Fibroblast of pulmonary artery (primary cell): ENCODE measurements at regions not wholly inside any gene's neighbourhood (a gene's known extent, or its start where the extent isn't known, plus 50 kb on each side); places are given as distances from the start of the nearest gene placed in this dataset.
"Not testable (repeated sequence)": the region's sequence is repeated elsewhere in the genome, so short reads cannot be mapped to it uniquely, and the experiment has no call there.

ENCODE experiments used
- DNase-seq: peaks from one replicate; pipeline ENCODE4 v3.0.0-alpha.2; 2010; ENCODE audit warnings: low read depth
- H3K4me3 ChIP-seq: replicated peaks from 2 replicates; pipeline ENCODE4 v1.5.1; 2011; ENCODE audit warnings: low read depth, mild to moderate bottlenecking, control low read depth, low read length, moderate library complexity
- TF ChIP-seq, protein P1 (sequence below): IDR thresholded peaks from 2 replicates; pipeline ENCODE4 v1.5.1; 2011; ENCODE audit warnings: mild to moderate bottlenecking, control low read depth, low read length, inconsistent platforms; ENCODE audit errors: missing control alignments

- no peak overlapping the region for H3K4me3 ChIP-seq
- no peak for DNase-seq
- TF ChIP-seq, protein P1, sequence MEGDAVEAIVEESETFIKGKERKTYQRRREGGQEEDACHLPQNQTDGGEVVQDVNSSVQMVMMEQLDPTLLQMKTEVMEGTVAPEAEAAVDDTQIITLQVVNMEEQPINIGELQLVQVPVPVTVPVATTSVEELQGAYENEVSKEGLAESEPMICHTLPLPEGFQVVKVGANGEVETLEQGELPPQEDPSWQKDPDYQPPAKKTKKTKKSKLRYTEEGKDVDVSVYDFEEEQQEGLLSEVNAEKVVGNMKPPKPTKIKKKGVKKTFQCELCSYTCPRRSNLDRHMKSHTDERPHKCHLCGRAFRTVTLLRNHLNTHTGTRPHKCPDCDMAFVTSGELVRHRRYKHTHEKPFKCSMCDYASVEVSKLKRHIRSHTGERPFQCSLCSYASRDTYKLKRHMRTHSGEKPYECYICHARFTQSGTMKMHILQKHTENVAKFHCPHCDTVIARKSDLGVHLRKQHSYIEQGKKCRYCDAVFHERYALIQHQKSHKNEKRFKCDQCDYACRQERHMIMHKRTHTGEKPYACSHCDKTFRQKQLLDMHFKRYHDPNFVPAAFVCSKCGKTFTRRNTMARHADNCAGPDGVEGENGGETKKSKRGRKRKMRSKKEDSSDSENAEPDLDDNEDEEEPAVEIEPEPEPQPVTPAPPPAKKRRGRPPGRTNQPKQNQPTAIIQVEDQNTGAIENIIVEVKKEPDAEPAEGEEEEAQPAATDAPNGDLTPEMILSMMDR = no peak
Observed at GRCh38 chr2:159880729-159881128, 82.7 kb upstream of the CD302 start.

GRCh38 chr2:159879051-159879604 is 81.1 kb upstream of the CD302 start:
- peak; percentile 78 for DNase-seq
- TF ChIP-seq, protein P1 = no peak
- no peak overlapping the region for H3K4me3 ChIP-seq

- H3K4me3 ChIP-seq = no peak overlapping the region
- TF ChIP-seq, protein P1 = no peak
- DNase-seq = no peak
Observed at GRCh38 chr2:159875083-159875482, 77.1 kb upstream of the CD302 start.

- DNase-seq = no peak
- no peak overlapping the region for H3K4me3 ChIP-seq
- TF ChIP-seq, protein P1 = no peak
Observed at GRCh38 chr2:159873258-159873657, 75.2 kb upstream of the CD302 start.

DNA sequence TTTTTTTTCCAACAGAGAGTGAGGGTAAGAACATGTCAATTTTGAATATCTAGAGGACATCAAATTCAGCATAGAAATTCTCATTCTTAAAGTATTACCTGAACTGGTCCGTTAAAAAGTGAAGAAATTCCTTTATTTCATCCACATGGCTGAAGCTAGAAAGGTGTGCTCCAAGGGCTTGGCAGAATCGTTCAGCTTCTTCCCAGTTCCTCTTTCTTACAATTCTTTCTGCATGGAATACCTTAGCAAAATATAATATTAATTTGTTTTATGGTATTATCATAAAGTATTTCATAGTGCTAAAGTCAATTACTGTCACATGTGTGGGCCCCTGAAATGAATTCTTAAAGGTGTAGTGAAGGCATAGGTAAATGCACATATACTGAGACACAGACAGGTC is 74.3 kb upstream of the CD302 start:
- DNase-seq = no peak
- TF ChIP-seq, protein P1 = no peak
- H3K4me3 ChIP-seq = no peak overlapping the region

GRCh38 chr2:159868598-159869159 is 70.7 kb upstream of the CD302 start:
- not testable (repeated sequence) for H3K4me3 ChIP-seq, DNase-seq

DNA sequence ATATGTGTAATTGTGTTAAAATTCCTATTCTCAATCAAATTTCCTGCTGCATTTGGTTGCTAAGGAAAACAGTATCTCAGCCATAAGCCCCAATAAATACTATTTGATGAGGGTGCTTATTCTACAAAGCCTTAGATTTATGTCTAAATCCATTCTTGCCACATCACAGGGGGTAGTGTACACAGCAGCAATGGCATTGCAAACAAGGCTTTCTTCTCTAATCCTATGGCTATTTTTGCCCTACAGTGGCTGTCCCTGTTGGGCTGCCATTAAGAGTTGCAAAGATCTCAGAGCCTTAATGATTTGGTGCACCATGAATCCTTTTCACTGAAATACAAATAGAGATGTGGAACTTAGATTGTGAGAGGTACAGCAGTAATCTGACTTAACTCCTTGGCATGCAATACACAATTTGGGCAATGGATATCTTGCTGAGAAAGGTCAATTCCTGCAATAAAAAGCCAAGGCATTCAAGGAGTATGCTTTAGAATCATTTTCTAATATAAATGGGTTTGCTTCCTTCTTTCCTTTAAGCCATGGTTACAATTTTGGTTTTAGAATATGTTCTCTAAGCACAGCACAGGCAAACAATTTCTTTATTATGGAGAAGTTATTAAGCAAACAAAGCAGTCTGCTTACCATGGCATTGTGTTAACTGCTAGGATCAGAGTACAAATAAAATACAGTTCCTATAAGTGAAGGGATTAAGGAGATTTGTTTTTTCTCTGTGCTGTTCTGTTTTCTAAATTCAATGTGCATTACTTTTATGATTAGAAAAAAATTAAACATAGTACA is 69.8 kb upstream of the CD302 start:
- H3K4me3 ChIP-seq = no peak overlapping the region
- no peak for DNase-seq
- TF ChIP-seq, protein P1 = no peak
